Stomach (tissue), 8 donors: ENCODE measurements at regions not wholly inside any gene's neighbourhood (a gene's known extent, or its start where the extent isn't known, plus 50 kb on each side); places are given as distances from the start of the nearest gene placed in this dataset.

Experiments
- DNase-seq, 2 donors: peaks; one replicate each; pipeline versions ENCODE4 v3.0.0 to v3.0.0-alpha.2; 2013 to 2019
- H3K27ac ChIP-seq, 5 donors: fragments of 200-600 bp in 4 of 5; sonication (generic) in 4 of 5; one replicate each; pipeline ENCODE4 v1.5.1; 2013 to 2019; ENCODE audit warnings: mild to moderate bottlenecking in 1 of 5, moderate library complexity in 1 of 5
- H3K27me3 ChIP-seq, 3 donors: fragments of 200-600 bp; sonication (generic); one replicate each; pipeline ENCODE4 v1.5.1; 2017 to 2019; ENCODE audit warnings: mixed run types in 1 of 3
- H3K36me3 ChIP-seq, 4 donors: fragments of 200-600 bp; sonication (generic); 1 replicate in 3 of 4; 2 replicates in 1 of 4; pipeline ENCODE4 v1.5.1; 2016 to 2019
- H3K4me1 ChIP-seq, 4 donors: fragments of 200-600 bp; sonication (generic); one replicate each; pipeline ENCODE4 v1.5.1; 2016 to 2019
- H3K4me3 ChIP-seq, 4 donors: fragments of 200-600 bp; sonication (generic) in 3 of 4; one replicate each; pipeline ENCODE4 v1.5.1; 2016 to 2019; ENCODE audit warnings: mild to moderate bottlenecking in 1 of 4
- H3K9me3 ChIP-seq, 4 donors: fragments of 200-600 bp; sonication (generic); one replicate each; pipeline ENCODE4 v1.5.1; 2016 to 2019
- CTCF ChIP-seq, 7 experiments: fragments of 450-650 bp in 4 of 7; fragments of 200-600 bp in 3 of 7; sonication (generic) in 3 of 7; IDR thresholded peaks; one replicate each; pipeline ENCODE4 v1.5.1; 2016 to 2019; ENCODE audit warnings: antibody characterized with exemption in 7 of 7, control low read depth in 2 of 7, mild to moderate bottlenecking in 1 of 7
- EP300 ChIP-seq: sonication (generic); formaldehyde crosslinking; IDR thresholded peaks from one replicate; pipeline ENCODE4 v1.6.1; 2017; ENCODE audit warnings: antibody characterized with exemption
- POLR2A ChIP-seq, 4 donors: fragments of 450-650 bp; IDR thresholded peaks; one replicate each; pipeline ENCODE4 v1.6.1; 2016; ENCODE audit warnings: antibody characterized with exemption in 4 of 4, control low read depth in 2 of 4, mild to moderate bottlenecking in 1 of 4, moderate library complexity in 1 of 4
- POLR2AphosphoS5 ChIP-seq, 3 donors: sonication (generic); formaldehyde crosslinking; IDR thresholded peaks; one replicate each; pipeline ENCODE4 v1.6.1; 2016; ENCODE audit warnings: antibody characterized with exemption in 3 of 3
- WGBS, 5 donors: extraction: QIAGEN DNeasy Blood & Tissue Kit in 3 of 5; methylation state at CpG; one replicate each; pipeline versions ENCODE4 v1.1.5 to v1.1.7; 2013 to 2018; 5-methylcytosine and 5-hydroxymethylcytosine counted together
- intact Hi-C: fragments of 100-400 bp; cut with DNase I; formaldehyde crosslinking; loops from one replicate; pipeline ENCODE4 v1.15.1; 2023; ENCODE audit warnings: low total_unique reads
- donor health status: healthy with polysubstance abuse.
- donor health status: Bipolar disorder and iron deficiency.
- donor health status: healthy.

DNA sequence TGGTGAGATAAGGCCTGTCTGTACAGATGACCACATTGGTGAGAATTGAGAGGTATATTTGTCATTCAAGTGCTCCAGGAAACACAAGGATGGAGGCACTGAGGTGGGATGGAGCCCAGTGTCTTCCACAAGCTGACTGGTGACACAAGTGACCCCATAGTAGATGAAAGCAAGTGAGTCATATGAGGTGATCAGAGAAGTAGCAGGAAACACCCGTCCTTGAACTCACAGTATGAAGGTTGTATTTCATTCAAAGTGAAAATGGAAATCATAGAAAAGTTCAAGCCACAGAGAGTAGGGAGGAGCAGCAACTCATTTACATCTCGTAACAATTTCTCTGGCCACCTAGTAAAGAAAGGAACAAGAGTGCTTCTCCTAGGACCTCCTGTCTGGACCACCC, 609.8 kb downstream of the HS3ST4 start:
- peaks cover 0 to 7% (median 2%) of the 10 kb centered on the region in 4 donors for H3K9me3 ChIP-seq
- 51 to 73% (median 64%) methylated on average over 2 of the region's 2 CpGs for WGBS, 5 donors

DNA sequence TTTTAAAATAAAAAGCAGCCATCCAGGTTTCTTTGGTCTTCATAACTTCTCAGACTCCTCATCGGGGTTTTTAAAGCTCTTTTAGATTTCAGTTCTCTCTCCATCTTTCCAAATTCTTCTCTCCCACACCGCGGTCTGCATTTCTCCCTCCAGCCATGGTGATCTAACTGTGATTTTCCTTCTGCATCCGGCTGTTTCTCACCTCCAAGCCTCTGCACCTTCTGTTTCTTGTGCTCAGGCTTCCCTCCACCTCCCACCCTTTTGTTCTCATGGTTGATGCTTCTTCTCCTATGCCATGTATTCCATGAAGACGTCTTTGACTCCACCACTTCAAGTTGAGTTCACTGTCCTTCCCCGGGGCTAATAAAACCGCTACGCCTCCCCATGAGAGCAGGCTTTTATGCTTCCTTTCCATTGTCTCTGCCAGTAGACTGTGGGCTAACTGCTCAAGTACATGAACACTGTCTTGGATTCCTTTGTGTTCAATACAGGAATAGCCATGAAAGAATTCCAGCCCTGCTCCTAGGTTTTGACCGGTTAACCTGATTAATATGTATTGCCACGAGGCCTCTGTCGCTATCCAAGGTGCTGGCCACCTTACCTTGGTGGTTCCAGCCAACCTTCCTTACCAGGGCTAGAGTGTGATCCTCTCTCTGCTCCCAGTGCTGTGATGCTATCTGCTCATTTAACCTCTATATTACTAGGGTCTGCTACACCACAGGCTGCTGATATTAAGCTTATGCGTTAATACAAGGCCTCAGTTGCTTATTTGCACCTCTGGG, 625.1 kb downstream of the HS3ST4 start:
- intact Hi-C loops = no loop called here
- H3K4me3 ChIP-seq = no peak overlapping the region
- no peaks in the 10 kb centered on the region for H3K27me3 ChIP-seq
- 62 to 67% (median 66%) methylated on average over 12 of the region's 12 CpGs for WGBS, 5 donors
- no peaks in the 10 kb centered on the region for H3K9me3 ChIP-seq
- no peak for TF ChIP-seq CTCF (IDR thresholded peaks at IDR 0.05)
- TF ChIP-seq POLR2A (IDR thresholded peaks at IDR 0.05) = no peak
- no peak for TF ChIP-seq EP300
- TF ChIP-seq POLR2AphosphoS5 (IDR thresholded peaks at IDR 0.05) = no peak
- H3K27ac ChIP-seq = no peak overlapping the region
- H3K4me1 ChIP-seq = no peaks in the 10 kb centered on the region
- no peaks in the 10 kb centered on the region for H3K36me3 ChIP-seq
- DNase-seq = no peak

More for the DNA sequence above, 609.8 kb downstream of the HS3ST4 start:
- H3K4me1 ChIP-seq = no peaks in the 10 kb centered on the region
- intact Hi-C loops = no loop called here
- TF ChIP-seq CTCF (IDR thresholded peaks at IDR 0.05) = no peak
- TF ChIP-seq EP300 = no peak
- no peak for TF ChIP-seq POLR2A (IDR thresholded peaks at IDR 0.05)
- no peak for TF ChIP-seq POLR2AphosphoS5 (IDR thresholded peaks at IDR 0.05)
- no peak overlapping the region for H3K27ac ChIP-seq
- no peak for DNase-seq
- H3K36me3 ChIP-seq = no peaks in the 10 kb centered on the region
- no peaks in the 10 kb centered on the region for H3K27me3 ChIP-seq
- no peak overlapping the region for H3K4me3 ChIP-seq

DNA sequence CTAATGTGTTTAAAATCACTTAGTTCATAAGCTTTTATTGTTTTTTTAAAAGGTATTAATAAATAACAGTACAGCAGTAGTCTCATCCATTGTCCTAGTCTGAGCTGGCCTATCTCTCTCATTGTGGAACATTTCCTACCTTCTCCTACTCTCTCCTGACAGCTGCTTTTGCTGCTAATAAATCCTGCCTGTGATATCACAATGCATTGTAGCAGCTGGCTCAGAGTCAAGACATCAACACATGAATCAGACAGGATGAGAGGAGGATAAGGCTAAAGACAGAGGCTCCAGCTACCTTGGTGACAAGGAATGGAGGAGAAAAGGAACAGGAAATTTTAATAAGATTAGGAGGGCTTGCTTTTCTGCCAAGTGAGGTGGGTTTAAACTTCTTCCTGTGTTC, 626.1 kb downstream of the HS3ST4 start:
- intact Hi-C loops = no loop called here
- no peak for DNase-seq
- Histone ChIP-seq H3K4me3 (no peak overlapping the region), H3K4me1 (no peaks in the 10 kb centered on the region), H3K27me3 (no peaks in the 10 kb centered on the region), H3K9me3 (no peaks in the 10 kb centered on the region), H3K36me3 (no peaks in the 10 kb centered on the region), H3K27ac (no peak overlapping the region)
- no peak for TF ChIP-seq EP300
- TF ChIP-seq POLR2AphosphoS5 (IDR thresholded peaks at IDR 0.05) = no peak
- TF ChIP-seq POLR2A (IDR thresholded peaks at IDR 0.05) = no peak
- TF ChIP-seq CTCF (IDR thresholded peaks at IDR 0.05) = no peak

DNA sequence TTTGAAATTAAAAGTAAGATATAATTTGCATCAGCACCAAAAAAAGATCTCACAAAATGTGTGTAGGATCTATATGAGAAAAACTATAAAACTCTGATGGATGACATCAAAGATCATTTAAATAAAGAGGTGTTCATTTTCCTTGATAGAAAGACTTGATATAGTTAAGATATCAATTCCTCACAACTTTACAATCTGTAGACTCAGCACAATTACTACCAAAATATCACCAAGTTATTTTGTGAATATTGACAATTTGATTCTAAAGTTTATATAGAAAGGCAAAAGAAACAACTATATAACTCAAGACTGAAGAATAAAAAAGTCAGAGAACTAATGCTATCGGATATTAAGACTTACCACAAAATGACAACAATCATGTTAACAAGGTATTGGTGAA, 638.9 kb downstream of the HS3ST4 start:
- Histone ChIP-seq H3K27ac (no peak overlapping the region), H3K4me3 (no peak overlapping the region), H3K36me3 (no peaks in the 10 kb centered on the region), H3K27me3 (no peaks in the 10 kb centered on the region), H3K9me3 (peaks cover 0 to 14% (median 10%) of the 10 kb centered on the region in 4 donors), H3K4me1 (peaks cover 0 to 11% (median 3%) of the 10 kb centered on the region in 4 donors)
- WGBS, 5 donors = 89 to 97% (median 92%) methylated on average over 1 of the region's 1 CpG
- TF ChIP-seq POLR2AphosphoS5 (IDR thresholded peaks at IDR 0.05) (no peak), CTCF (IDR thresholded peaks at IDR 0.05) (no peak), POLR2A (IDR thresholded peaks at IDR 0.05) (no peak), EP300 (no peak)
- DNase-seq = no peak
- intact Hi-C loops = no loop called here
